Thyroid gland (tissue), 4 donors: ENCODE measurements at regions not wholly inside any gene's neighbourhood (a gene's known extent, or its start where the extent isn't known, plus 50 kb on each side); places are given as distances from the start of the nearest gene placed in this dataset.

Source experiments
- POLR2A ChIP-seq, 2 donors: fragments of 450-650 bp; IDR thresholded peaks; one replicate each; pipeline ENCODE4 v1.6.1; 2017; ENCODE audit warnings: antibody characterized with exemption in 2 of 2, mild to moderate bottlenecking in 2 of 2, moderate library complexity in 1 of 2
- TF ChIP-seq, protein P1 (sequence below), 6 experiments: fragments of 200-600 bp in 3 of 6; fragments of 450-650 bp in 3 of 6; sonication (generic) in 3 of 6; IDR thresholded peaks; one replicate each; pipeline ENCODE4 v1.5.1; 2016 to 2019; ENCODE audit warnings: antibody characterized with exemption in 6 of 6, mild to moderate bottlenecking in 2 of 6, inconsistent platforms in 1 of 6, moderate library complexity in 1 of 6

DNA sequence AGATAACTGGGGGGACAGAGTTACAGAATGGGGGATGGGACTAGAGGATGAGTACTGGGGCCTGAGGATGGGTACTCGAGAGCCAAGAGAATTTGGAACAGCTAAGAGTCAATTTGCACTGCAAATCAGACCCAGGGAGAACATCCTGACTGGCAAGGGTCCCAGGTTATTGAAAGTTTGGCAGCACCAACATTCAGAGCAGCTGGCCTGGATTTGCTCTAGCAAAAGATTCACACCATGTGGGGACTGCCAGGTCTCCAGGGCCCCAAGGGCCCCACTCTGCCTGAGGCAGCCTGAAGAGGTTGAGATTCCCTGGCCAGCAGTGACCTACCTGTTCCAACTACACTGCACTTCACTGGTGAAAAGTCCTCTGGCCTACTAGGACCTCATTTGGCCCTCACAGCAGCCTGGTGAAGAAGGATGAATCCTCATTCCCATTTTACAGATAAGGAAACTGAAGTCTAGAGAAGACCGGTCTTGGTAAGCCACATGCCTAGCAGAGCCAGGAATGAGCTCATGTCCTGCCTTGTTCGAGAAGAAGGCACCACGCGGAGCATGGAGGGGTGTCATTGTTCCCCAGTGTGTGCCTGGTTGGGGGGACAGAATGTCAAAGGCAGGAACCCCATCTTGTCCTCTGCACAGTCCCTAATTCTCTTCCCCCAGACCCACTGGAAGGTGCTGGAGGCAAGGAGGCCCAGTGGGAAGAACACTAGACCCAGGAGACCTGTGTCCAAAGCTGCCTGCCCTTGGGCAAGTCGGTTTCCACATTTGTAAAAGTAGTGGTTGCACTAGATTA lies 258.6 kb downstream of the TNS1 start:
- no peak for TF ChIP-seq POLR2A (IDR thresholded peaks at IDR 0.05)
- TF ChIP-seq, protein P1, sequence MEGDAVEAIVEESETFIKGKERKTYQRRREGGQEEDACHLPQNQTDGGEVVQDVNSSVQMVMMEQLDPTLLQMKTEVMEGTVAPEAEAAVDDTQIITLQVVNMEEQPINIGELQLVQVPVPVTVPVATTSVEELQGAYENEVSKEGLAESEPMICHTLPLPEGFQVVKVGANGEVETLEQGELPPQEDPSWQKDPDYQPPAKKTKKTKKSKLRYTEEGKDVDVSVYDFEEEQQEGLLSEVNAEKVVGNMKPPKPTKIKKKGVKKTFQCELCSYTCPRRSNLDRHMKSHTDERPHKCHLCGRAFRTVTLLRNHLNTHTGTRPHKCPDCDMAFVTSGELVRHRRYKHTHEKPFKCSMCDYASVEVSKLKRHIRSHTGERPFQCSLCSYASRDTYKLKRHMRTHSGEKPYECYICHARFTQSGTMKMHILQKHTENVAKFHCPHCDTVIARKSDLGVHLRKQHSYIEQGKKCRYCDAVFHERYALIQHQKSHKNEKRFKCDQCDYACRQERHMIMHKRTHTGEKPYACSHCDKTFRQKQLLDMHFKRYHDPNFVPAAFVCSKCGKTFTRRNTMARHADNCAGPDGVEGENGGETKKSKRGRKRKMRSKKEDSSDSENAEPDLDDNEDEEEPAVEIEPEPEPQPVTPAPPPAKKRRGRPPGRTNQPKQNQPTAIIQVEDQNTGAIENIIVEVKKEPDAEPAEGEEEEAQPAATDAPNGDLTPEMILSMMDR (IDR thresholded peaks at IDR 0.05): no peak
